ENCODE measurements at regions not wholly inside any gene's neighbourhood (a gene's known extent, or its start where the extent isn't known, plus 50 kb on each side); places are given as distances from the start of the nearest gene placed in this dataset.

- TF ChIP-seq CTCF (IDR thresholded peaks at IDR 0.05), result no peak
- TF ChIP-seq POLR2AphosphoS5 (IDR thresholded peaks at IDR 0.05), result no peak
Measured at GRCh38 chr18:42409005-42409404, 454.0 kb downstream of the PIK3C3 start.

Data from breast epithelium (tissue), 3 donors.